Left cardiac atrium (tissue), 4 donors: ENCODE measurements at regions not wholly inside any gene's neighbourhood (a gene's known extent, or its start where the extent isn't known, plus 50 kb on each side); places are given as distances from the start of the nearest gene placed in this dataset.

ENCODE experiments used
- ATAC-seq, 2 donors: fragments of 200-7000 bp; cut with Tn5 transposase; one replicate each; pipeline ENCODE4 v1.9.1; 2020; ENCODE audit warnings: mild to moderate bottlenecking in 2 of 2, moderate library complexity in 2 of 2
- DNase-seq: peaks from one replicate; pipeline ENCODE4 v3.0.0-alpha.2; 2020
- intact Hi-C, 2 donors: fragments of 100-400 bp; cut with DNase I; formaldehyde crosslinking; loops; one replicate each; pipeline versions ENCODE4 v1.14.1 to v1.15.1; 2022 to 2023
- donor health status: DM: no; HTN: yes; CAD: no.
- donor health status: DM: no; HTN: yes; CAD: no; lungs with severe emphysema.
- donor health status: DM: yes; HTN: yes; CAD: no.
- donor health status: Dilated cardiomyopathy.

DNA sequence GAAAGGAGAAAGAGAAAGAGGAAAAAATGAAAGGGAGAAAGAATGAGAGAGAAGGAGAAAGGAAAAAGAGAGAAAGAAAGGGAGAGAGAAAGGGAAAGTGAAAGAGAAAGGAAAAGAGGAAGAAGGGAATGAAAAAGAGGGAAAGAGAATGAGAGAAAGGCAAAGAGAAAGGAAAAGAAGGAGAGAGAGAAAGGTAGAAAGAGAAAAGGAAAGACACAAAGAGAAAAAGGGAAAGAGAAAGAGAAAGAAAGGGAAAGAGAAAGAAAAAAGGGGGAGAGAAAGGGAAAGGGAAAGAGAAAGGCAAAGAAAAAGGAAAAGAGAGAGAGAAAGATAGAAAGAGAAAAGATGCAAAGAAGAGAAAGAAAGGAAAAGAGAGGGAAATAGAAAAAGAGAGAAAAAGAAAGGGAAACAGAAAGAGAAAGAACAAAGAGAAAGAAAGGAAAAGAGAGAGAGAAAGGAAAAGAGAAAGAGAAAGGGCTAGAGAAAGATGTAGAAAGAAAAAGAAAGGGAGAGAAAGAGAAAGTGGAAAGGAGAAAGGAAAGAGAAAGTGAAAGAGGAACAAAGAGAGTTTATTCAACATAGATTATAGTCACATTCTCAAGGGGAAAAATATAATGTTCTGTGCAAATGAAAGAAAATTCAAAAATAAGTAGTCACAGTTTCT, 165.2 kb downstream of the TMEM38B start:
- no peak for DNase-seq
- ATAC-seq, result no peak
- intact Hi-C loops, result no loop called here

DNA sequence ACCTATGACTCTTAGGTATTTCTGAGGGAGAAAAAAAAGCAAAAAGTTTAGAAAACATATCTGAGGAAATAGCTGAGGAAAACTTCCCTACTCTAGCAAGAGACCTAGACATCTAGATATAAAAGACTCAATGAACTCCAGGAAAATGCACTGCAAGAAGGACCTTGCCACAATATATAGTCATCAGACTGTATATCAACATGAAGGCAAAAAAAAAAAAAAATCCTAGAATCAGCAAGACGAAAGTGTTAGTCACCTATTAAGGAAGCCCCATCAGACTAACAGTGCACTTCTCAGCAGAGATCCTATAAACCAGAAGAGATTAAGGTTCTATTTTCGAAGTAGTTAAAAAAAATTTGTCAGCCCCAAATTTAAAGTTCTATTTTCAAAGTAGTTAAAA, 166.2 kb downstream of the TMEM38B start:
- no peak for DNase-seq
- no peak for ATAC-seq
- intact Hi-C loops, result no loop called here

DNA sequence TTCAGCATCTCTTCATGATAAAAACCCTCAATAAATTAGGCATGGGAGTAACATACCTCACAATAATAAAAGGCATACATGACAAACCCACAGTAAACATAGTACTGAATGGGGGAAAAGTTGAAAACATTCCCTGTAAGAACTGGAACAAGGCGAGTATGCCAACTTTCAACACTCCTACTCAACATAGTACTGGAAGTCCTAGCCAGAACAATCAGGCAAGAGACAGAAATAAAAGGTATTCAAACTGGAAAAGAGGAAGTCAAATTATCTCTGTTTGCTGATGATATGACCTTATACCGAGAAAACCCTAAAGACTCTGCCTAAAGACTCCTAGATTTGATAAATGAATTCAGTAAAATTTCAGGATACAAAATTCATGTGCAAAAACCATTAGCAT, 167.6 kb downstream of the TMEM38B start:
- DNase-seq (no peak), ATAC-seq (no peak)
- intact Hi-C loops, result no loop called here

DNA sequence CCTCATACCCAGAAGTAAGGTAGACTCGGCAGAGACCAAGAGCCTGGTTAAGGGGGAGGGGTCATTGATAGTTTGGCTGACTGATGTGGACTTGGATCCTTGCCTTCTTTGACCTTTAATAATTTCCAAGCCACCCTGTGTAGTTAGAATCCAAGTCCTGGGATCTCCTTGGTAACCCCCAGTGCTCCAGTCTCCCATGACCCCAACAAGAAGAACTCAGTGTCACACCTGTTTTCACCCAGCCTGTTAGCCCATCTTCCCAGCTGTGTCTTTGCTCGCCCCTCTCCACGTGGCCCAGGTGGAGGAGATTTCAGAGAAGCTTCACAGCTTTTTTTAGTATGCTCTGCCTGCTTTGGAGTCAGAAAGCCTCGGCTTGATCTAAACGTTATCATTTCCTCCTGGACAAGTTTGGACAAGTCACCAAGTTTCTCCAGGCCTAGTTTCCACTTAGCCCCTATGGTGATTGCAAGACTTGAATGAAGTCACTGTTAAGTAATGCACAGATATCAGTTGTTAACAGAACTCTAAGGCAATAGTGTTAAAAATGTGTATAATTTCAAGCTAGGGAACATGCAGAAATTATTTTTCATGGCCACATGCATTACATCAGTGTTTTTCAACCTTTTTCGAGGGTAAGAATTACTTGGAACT, 170.0 kb downstream of the TMEM38B start:
- no peak for ATAC-seq
- DNase-seq, result no peak
- intact Hi-C loops, result no loop called here

DNA sequence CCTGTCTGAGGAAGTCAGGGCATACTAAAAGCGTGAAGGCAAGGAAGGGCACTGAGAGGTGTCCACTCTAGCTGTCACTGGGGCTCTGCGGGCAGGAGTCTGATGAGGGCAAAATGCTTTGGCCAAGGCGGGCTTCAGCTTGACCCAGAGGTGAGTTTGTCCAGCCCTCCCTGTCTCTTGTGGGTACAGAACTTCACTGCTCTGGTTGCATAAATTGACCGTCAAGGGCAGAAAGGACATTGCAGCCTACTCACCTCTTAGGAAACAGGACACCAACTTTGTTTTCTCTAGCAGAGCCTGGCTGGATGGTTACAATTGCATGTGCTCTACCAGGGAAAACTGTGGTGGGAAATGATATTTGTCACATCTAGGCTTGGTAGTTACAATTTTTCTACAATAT, 170.9 kb downstream of the TMEM38B start:
- ATAC-seq (no peak), DNase-seq (no peak)
- intact Hi-C loops, result no loop called here

DNA sequence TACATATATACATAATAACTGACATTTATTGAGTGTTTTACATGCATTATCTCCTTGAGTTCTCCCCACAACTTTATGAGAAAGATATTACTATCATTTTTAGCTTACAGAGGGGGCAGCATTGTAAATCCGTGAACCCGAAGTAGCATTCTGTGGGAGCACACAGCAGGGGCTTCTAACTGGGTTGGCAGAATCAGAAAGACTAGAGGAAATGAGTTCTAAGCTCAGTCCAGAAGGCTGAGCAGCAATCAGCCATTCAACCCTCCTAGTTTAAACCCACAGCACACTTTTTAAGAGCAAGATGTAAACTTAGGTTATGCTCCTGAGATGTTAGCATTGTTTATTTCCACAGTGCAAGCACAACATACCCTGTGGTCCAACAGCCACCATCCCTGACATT, 177.2 kb downstream of the TMEM38B start:
- no peak for DNase-seq
- intact Hi-C loops, result no loop called here

DNA sequence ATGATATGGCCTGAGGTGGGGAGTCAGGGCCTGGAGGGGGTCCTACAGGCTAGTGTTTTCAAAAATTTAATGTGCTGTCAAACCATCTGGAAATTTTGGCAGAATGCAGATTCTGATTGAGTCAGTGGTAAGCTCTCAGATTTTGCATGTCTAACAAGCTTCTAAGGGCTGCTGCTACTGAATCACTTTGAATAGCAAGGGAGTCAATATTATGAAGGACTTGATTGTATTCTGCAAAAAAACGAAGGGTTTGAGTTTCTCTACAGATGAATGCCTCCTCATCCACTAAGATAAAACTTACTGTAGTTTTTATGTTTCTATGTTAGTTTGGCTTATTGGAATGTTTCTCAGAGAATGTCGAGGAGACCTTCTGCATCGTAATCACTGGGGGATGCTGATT, 179.5 kb downstream of the TMEM38B start:
- DNase-seq (no peak), ATAC-seq (no peak)
- intact Hi-C loops, result no loop called here

More for the DNA sequence above, 177.2 kb downstream of the TMEM38B start:
- no peak for ATAC-seq

DNA sequence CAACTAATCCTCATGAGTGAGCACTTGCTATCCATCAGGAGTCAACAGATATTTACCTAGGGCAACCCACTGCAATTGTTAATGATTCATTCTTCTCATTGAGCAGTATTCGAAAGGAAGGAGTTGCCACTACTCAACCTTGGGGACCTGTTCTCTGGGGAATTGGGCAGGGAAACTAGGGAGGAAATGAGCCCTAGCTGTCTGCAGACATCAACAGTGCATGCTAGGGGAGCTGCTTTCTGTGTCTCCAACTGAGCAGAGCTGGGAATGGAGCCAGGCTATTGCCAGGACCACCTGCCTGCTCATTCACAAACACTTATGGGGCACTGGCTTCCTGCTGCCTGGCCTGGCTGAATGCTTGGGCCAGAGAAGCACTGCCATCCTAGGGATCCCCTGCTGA, 183.4 kb downstream of the TMEM38B start:
- ATAC-seq (no peak), DNase-seq (no peak)
- intact Hi-C loops, result no loop called here

DNA sequence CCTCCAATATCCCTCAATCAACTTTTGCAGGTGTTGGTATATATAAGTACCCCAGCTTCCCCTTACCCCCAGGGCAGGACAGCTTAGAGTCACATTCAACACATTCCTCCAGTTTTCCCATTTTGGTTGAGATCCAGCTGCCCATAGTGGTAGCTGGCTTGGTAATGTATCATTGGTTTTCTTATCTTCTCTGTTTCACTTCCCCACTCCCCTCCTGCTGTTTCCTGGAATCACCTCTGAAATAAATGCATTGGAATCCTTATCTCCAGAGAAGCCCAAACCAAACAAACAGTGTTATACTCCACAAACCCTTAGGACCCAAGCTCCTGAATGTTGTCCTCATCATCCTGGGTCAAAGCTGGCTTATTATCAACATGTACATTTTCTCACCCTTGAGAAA, 184.8 kb downstream of the TMEM38B start:
- intact Hi-C loops, result no loop called here
- ATAC-seq (no peak), DNase-seq (no peak)

DNA sequence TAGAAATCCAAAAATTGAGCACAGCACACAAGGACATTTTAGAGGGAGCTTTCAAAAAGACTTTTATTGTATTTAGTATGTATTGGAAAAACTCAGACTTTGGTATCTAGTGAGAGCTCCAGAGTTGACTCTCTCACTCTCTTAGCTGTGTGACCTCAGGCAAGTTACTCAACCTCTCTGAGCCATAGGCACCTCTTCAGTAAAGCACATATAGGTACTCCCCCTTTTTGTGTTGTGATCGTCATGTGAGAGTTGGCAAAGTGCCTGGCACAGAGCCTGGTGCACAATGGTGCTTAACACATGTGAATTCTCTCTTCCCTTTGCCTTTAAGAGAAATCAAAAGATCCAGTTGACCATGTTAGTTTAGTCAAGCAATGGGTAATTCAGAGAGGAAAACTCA, 186.2 kb downstream of the TMEM38B start:
- DNase-seq (no peak), ATAC-seq (no peak)
- intact Hi-C loops, result loop anchor here in 1 of 2 donors (5.0 kb wide), 1 partner anchor 268 kb away; no protein-coding TSS in a partner anchor

DNA sequence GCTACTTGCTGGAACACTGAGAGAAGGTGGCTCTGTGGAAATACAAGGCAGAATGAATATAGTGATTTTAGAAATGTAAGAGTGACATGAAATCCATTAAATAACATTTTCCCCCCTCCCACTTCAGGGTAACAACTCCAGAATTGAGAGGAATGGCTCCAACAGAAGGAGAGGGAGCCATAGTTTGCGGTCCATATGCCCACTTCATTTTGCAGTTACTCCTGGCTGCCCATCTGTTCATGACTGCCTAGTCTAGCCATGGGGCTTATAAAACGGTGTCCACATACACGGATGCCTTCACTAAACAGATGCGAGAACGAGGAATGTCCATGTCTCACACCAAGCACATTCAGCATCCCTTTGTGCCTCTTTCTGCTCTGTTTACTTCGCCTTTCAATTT, 186.7 kb downstream of the TMEM38B start:
- DNase-seq, result no peak
- no peak for ATAC-seq
- intact Hi-C loops, result loop anchor here in 1 of 2 donors (5.0 kb wide), 1 partner anchor 269 kb away; no protein-coding TSS in a partner anchor

DNA sequence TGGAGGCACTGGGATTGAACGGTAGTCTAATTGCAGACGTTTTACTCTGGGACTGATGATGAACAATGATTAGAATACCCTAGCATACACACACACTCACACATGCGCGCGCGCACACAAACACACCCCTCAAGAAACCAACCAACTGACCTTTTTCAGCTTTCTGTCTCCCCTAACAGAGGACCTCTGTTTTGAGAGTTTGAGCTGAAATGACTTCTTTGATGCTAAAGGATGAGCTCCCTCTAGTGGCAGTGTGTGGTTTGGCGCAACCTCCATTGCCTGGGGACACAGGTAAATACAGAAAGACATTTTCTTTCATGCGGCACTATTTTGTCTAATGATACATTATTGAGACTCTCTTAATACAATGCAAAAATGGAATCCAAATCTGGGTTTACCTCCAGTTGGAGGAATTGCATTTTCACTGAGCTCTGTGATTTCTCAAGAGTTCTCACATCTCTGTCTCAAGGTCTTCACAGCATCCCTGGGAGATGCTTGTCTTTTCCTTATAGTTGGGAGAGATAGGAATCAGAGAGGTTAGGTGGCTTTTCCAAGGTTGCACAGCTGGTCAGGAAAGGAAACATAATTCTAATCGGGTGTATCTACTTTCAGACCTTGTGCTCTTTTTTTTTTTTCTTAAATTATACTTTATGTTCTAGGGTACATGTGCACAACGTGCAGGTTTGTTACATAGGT, 187.5 kb downstream of the TMEM38B start:
- ATAC-seq (peak; percentile 44 to 50), DNase-seq (peak; percentile 43)
- intact Hi-C loops, result loop anchor here in 1 of 2 donors (5.0 kb wide), 1 partner anchor 270 kb away; no protein-coding TSS in a partner anchor

DNA sequence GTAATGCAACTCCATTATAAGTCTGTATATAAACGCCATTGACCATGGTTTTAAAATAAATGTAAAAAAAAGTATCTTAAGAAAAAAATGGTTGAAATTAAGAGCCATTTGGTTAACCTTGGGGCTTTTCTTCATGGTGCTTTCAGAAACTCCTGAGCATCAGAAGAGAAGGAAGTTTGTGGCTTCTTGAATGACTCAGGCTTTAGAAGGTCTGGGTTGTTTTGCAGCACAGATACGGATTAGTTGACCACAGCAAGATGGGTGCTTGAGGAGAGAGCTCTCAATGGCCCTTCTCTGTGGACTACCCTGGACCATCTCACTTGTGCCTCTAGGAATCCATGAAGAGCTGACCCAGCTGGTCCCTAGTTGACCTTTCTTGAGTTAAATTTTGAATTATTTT, 189.5 kb downstream of the TMEM38B start:
- DNase-seq (no peak), ATAC-seq (no peak)

DNA sequence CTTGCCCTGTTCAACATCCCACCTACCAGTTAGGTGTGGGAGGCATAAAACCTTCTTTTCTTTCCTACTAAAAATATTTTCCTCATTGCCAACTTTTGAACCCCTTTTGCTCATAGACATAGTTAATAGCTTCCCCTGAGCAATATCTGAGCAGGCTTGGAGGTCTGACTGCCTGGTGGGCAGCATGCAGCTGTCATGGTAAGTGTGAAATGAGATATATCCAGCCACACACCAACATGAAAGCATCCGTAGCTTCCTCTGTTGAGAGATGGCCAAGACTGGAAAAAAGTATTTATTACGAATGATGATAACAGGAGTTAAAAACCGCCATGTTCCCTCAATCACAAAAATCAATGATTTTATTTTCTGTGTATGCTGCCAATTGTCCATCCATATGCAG, 190.1 kb downstream of the TMEM38B start:
- no peak for DNase-seq
- intact Hi-C loops, result loop anchor here in 1 of 2 donors (5.0 kb wide), 1 partner anchor 272 kb away; no protein-coding TSS in a partner anchor
- ATAC-seq, result no peak

More for the DNA sequence above, 189.5 kb downstream of the TMEM38B start:
- intact Hi-C loops, result loop anchor here in 1 of 2 donors (5.0 kb wide), 1 partner anchor 272 kb away; no protein-coding TSS in a partner anchor

DNA sequence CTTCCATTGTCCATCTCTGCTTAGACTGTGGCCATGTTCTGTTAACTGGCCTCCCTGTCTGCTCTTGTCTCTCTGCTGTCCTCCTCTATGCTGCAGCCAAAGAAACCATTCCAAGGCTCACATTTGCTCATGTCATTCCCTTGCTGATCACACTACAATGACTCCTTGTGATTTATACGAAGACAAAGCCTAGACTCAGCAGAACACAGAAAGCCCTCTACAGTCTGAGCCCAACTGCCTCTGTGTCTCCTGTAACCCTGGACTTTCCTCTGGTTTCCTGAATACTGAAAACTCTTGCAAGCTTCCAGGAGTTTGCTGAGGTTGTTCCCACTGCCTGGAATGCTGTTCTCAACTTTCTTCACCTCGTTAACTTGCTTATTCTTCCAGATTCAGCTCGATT, 191.8 kb downstream of the TMEM38B start:
- DNase-seq, result no peak
- no peak for ATAC-seq
- intact Hi-C loops, result no loop called here

DNA sequence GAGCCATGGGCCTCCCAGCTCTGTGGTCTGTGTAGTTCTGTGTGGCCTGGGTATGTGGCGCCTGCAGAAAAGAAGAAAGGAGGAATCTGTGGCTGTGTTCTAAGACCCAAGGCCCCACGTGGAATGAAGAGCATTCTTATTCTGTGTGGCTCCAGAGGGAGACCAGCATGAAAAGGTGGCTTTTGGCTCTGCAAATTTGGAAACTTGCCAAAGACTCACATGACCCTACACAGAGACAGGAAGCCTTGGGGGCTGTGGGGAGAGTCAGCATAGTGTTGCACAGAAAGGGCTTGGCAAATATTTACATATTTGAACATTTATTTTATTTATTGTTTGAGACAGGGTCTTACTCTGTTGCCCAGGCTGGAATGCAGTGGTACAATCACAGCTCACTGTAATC, 193.3 kb downstream of the TMEM38B start:
- intact Hi-C loops, result no loop called here
- no peak for DNase-seq
- no peak for ATAC-seq

DNA sequence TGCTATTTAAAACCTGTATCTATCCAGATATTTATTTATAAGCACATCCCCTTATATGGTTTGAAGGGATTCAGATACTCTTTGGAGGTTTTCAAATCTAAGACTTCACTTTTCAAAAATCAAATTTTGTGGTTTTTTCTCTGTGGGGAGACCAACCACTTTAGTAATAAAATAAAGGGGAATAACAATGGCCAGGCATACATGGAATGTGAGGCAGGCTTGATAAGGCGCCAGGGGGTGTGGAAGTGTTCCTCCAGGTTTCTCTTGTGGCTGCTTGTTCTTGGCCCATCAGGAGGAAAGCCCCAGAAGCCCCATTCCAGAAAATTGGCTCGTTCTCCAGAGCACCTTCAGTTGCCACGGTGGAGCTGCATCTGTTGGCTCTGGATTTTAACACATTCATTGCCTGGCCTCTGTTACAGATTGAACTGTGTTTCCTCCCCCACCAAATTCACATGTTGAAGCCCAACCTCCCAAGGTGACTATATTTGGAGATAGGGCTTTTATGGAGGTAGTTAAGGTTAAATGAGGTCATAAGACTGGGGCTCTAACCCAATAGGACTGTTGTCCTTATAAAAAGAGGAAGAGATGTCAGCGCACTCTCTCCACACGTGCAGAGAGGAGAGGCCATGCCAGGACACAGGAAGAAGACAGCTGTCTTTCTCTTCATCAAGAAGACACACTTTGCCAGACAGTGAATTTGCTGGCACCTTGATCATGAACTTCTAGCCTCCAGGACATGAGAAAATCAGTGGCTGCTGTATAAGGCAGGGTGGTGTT, 195.9 kb downstream of the TMEM38B start:
- intact Hi-C loops, result no loop called here
- ATAC-seq (no peak), DNase-seq (no peak)

DNA sequence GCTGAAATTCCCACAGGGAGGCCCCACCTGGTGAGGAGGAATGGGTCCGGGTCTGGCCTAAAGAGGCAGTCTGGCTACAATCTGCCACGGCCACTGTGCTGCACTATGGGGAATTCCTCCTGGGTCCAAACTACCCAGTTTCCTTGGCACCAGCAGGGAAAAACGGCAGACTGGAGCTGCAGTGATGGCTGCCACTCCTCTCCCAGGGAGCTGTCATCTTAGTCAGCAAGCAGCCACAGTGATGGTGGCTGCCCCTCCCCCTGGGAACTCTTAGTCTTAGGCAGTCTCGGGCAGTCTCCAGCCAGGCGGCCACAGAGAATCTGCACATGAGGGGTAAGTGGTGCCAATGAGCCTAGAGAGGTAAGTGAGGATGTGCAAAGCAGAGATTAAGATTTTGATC, 205.8 kb downstream of the TMEM38B start:
- ATAC-seq (no peak), DNase-seq (no peak)
- intact Hi-C loops, result loop anchor here in 1 of 2 donors (2.0 kb wide), 2 partner anchors 961 to 1273 kb away; no protein-coding TSS in a partner anchor

DNA sequence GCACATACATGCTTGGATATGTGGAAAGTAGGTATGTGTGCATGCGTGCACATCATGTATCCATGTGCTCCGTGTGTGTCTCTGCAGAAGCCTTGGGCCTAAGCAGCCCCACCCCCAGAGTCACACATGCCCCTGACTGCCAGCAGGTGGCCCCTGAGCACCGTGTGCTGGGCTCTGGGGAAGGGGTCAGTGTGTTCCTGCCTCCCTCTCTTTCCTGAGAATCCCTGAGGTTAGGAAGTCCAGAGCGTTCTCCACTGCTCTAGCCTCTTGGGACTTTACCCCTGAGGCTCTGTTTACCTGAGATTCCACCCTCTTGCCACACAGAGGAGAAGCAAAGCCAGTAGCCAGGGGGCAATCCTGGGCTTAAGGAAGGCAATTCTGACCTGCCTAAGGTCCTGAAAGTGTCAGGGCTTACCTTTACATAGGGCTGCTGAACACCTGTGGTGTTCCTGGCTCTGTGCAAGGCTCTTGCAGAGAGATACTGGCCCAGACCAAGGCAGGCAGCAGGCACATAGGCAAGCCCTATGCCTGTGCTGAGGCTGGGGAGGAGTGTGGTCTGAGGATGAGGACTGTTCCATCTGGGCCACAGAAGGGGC, 207.3 kb downstream of the TMEM38B start:
- DNase-seq (peak; percentile 45), ATAC-seq (peak; percentile 92 to 97)
- intact Hi-C loops, result loop anchor here in 1 of 2 donors (2.0 kb wide), 2 partner anchors 959 to 1271 kb away; no protein-coding TSS in a partner anchor
